Ishikawa (cell line): ENCODE measurements at regions not wholly inside any gene's neighbourhood (a gene's known extent, or its start where the extent isn't known, plus 50 kb on each side); places are given as distances from the start of the nearest gene placed in this dataset.
A peak's percentile ranks its signal among the peaks of the same experiment; 100 is the strongest.

Source experiments
- CEBPB ChIP-seq: IDR thresholded peaks from 2 replicates; pipeline ENCODE4 v1.6.1; 2012
- CREB1 ChIP-seq: IDR thresholded peaks from 2 replicates; pipeline ENCODE4 v1.6.1; 2012; ENCODE audit warnings: low read depth
- EGR1 ChIP-seq: IDR thresholded peaks from 2 replicates; pipeline ENCODE4 v1.6.1; 2012
- EP300 ChIP-seq: IDR thresholded peaks from 2 replicates; pipeline ENCODE4 v1.6.1; 2012; ENCODE audit warnings: borderline replicate concordance
- FOXM1 ChIP-seq: IDR thresholded peaks from 2 replicates; pipeline ENCODE4 v1.6.1; 2012; ENCODE audit warnings: low read depth, borderline replicate concordance
- NFIC ChIP-seq: IDR thresholded peaks from 2 replicates; pipeline ENCODE4 v1.6.1; 2012
- RAD21 ChIP-seq: IDR thresholded peaks from 2 replicates; pipeline ENCODE4 v1.6.1; 2012; ENCODE audit warnings: low read depth
- REST ChIP-seq: IDR thresholded peaks from 2 replicates; pipeline ENCODE4 v1.6.1; 2012; ENCODE audit warnings: low read depth, mild to moderate bottlenecking
- TAF1 ChIP-seq: IDR thresholded peaks from 2 replicates; pipeline ENCODE4 v1.6.1; 2012; ENCODE audit warnings: low read depth, mild to moderate bottlenecking
- TCF12 ChIP-seq: IDR thresholded peaks from 2 replicates; pipeline ENCODE4 v1.6.1; 2012; ENCODE audit warnings: low read depth
- TEAD4 ChIP-seq: IDR thresholded peaks from 2 replicates; pipeline ENCODE4 v1.6.1; 2012
- USF1 ChIP-seq: IDR thresholded peaks from 2 replicates; pipeline ENCODE4 v1.6.1; 2012
- YY1 ChIP-seq: IDR thresholded peaks from 2 replicates; pipeline ENCODE4 v1.6.1; 2012; ENCODE audit warnings: low read depth
- ZBTB7A ChIP-seq: IDR thresholded peaks from 2 replicates; pipeline ENCODE4 v1.6.1; 2012; ENCODE audit warnings: low read depth
- TF ChIP-seq, protein P1 (sequence below): IDR thresholded peaks from 2 replicates; pipeline ENCODE4 v1.6.1; 2012

DNA sequence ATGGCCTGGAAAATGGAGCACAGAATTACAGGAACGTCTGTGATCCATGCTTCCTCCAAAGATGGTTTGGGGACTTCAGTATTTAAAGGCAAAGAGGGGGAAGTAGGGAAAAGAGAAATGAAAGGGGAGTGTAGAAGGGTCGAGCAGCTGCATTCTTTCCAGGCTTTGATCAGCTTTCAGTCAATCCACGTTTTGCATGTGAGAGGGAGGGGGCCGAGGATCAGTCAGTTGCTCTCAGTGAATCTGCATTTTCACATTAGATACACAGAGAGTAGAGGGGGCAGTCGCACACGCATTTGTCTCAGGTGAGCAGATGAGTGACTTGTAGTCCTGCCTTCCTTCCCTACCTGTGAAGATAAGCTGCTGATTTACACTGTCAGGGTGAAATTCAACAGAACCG lies 78.8 kb downstream of the FOXF2 start:
- no peak for TF ChIP-seq REST
- no peak for TF ChIP-seq TEAD4
- TF ChIP-seq TCF12, result no peak
- TF ChIP-seq FOXM1, result no peak
- TF ChIP-seq, protein P1, sequence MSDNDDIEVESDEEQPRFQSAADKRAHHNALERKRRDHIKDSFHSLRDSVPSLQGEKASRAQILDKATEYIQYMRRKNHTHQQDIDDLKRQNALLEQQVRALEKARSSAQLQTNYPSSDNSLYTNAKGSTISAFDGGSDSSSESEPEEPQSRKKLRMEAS, result no peak

- no peak for TF ChIP-seq EP300
- TF ChIP-seq CEBPB, result no peak
- no peak for TF ChIP-seq TEAD4
- TF ChIP-seq REST, result no peak
These were observed 80.7 kb downstream of the FOXF2 start for GRCh38 chr6:1470040-1470439.

GRCh38 chr6:1472643-1473042 lies 83.3 kb downstream of the FOXF2 start:
- TF ChIP-seq EGR1 (no peak), TAF1 (no peak), FOXM1 (no peak), YY1 (no peak)

- TF ChIP-seq YY1 (no peak), RAD21 (no peak), FOXM1 (no peak), ZBTB7A (no peak)
These were observed 83.8 kb downstream of the FOXF2 start for GRCh38 chr6:1473166-1473565.

GRCh38 chr6:1473598-1473997 lies 84.2 kb downstream of the FOXF2 start:
- TF ChIP-seq, protein P1, result no peak
- TF ChIP-seq CREB1 (no peak), TAF1 (no peak), EP300 (no peak), EGR1 (no peak), TCF12 (no peak), CEBPB (0 out of 2 replicates have a peak, but pooled peaks have one; percentile 13)

- TF ChIP-seq NFIC, result no peak
- TF ChIP-seq TCF12, result no peak
- no peak for TF ChIP-seq ZBTB7A
- TF ChIP-seq YY1, result no peak
- no peak for TF ChIP-seq EGR1
- TF ChIP-seq, protein P1, result no peak
- TF ChIP-seq EP300, result no peak
- no peak for TF ChIP-seq CREB1
- TF ChIP-seq RAD21, result no peak
- TF ChIP-seq TAF1, result no peak
- TF ChIP-seq TEAD4, result no peak
- TF ChIP-seq FOXM1, result no peak
- no peak for TF ChIP-seq REST
- TF ChIP-seq CEBPB, result no peak
- TF ChIP-seq USF1, result no peak
These were observed 84.8 kb downstream of the FOXF2 start for GRCh38 chr6:1474205-1474604.
